ENCODE measurements at regions not wholly inside any gene's neighbourhood (a gene's known extent, or its start where the extent isn't known, plus 50 kb on each side); places are given as distances from the start of the nearest gene placed in this dataset.
"Not testable (repeated sequence)": the region's sequence is repeated elsewhere in the genome, so short reads cannot be mapped to it uniquely, and the experiment has no call there.

GRCh38 chr1:223897097-223897496 lies 51.4 kb upstream of the TP53BP2 start:
- ATAC-seq (ENCODE audit: poor library complexity); DNase-seq; intact Hi-C loops (cut with DNase I): not testable (repeated sequence)

DNA sequence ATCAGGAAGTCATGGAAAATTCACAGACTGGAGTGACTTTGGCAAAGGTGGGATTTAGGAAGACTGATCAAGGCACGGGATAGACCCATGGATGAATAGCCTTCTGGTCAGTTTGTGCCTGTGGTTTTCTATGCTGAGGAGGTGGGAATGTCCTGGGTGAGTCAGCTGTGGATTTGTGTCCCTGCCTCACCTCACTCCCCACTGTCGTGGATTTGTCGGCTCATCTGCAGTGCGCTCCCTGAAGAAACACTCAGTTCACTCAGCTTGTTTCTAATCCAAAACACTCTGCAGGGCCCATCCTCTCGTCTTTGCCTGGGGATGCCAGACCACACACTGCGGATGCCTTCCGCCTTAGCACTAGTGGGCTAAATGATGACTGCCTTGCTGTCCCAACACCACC lies 50.2 kb upstream of the TP53BP2 start:
- ATAC-seq (ENCODE audit: poor library complexity); intact Hi-C loops (cut with DNase I); DNase-seq: not testable (repeated sequence)

Data from Right ventricle myocardium superior (tissue), 1 donor.